ENCODE measurements at regions not wholly inside any gene's neighbourhood (a gene's known extent, or its start where the extent isn't known, plus 50 kb on each side); places are given as distances from the start of the nearest gene placed in this dataset.
"Not testable (repeated sequence)": the region's sequence is repeated elsewhere in the genome, so short reads cannot be mapped to it uniquely, and the experiment has no call there.

DNA sequence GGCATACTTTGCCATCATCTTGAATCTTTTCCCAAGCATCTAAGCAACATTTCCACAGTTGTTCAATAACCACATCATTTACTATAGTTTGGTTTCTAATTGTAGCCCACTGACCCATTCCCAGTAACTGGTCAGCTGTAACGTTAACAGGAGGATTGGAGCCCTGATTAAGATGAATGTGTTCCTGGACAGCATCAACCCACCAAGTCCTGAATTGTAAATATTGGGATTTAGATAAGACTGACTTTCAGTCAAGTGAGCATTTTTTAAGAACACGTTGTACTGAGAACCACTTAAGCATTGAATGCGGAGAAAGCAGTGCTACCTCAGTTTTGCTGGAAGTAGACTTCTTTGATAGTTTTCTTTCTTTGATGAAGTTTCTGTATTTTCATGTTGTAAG lies 53.3 kb upstream of the ARL4D start:
- not testable (repeated sequence) for DNase-seq (ENCODE audit: low read depth)

DNA sequence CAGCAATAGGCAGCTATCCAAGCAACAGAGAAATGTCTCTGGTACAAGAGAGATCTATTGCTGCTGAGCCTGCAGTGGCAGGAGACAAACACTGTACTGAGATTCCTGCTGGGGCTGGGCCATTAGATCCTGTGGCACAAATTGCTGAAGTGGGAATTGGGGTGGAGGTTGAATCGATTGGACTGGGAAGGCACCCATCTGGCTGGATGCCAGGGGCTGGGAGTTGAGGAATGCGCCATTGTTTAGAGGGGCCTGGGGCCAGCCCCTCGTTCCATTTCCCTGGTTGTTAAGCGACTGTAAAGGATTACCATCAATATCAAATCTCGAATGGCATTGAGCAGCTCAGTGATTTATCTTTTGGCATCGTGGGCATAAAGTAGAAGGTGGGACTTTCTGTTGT lies 54.1 kb upstream of the ARL4D start:
- DNase-seq (ENCODE audit: low read depth): no peak

DNA sequence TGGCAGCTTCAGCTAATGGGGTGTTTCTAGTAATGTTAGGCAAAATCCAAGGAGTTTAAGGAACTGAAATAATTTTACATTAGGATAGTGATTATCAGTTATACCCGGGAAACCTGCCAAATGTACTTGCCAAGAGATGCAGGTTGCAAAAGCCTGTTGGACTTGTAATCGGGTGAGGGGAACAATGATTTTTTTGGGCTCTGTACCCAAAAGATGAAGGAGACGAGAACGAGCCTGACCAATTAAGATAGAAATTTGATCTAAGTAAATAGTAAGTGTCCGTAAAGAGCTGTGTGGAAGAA lies 56.3 kb upstream of the ARL4D start:
- no peak for DNase-seq (ENCODE audit: low read depth)

DNA sequence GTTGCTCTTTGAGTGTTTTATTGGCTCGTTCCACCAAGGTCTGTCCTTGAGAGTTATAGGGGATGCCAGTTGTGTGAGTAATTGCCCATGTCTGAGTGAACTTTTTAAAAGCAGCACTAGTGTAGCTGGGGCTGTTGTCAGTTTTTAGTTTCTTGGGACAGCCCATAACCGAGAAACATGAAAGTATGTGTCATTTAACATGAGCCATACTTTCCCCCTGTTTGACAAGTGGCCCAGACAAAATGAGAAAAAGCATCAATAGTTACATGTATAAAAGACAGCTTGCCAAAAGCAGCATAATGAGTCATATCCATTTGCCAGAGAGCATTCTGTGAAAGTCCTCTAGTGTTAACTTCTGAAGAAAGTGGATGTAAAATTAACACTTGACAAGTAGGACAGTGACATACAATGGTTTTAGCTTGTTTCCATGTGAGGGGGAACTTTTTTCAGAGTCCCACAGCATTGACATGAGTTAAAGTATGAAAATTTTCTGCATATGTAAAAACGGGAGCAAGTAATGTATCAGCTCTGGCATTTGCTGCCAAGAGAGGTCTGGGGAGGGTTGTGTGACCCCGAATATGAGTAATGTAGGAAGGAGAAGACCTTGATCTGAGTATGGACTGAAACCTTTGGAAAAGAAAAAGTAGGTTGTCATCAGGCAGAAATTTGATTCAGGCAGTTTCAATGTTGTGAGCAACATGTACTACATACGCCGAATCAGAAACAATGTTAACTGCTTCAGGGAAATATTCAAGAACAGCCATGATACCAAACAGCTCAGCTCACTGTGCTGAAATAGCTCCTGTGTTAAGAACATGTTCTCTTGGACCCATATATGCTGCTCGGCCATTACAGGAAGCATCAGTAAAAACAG lies 56.8 kb upstream of the ARL4D start:
- no peak for DNase-seq (ENCODE audit: low read depth)

DNA sequence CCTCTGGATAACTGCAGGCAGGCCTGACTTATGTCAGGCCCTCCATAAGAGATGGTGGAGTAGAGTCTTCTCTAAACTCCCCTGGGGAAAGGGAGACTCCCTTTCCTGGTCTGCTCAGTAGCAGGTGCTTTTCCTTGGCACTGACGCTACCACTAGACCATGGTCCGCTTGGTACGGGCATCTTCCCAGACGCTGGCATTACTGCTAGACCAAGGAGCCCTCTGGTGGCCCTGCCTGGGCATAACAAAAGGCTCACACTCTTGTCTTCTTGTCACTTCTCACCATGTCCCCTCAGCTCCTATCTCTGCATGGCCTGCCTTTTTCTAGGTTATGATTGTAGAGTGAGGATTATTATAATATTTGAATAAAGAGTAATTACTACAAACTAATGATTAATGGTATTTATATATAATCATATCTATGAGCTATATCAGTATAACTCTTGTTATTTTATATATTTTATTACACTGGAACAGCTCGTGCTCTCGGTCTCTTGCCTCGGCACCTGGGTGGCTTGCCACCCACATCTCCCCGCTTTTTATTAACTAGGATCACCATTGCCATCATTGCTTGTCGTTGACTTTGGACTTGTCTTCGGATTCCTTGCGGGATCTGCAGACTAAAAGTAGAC lies 59.8 kb upstream of the ARL4D start:
- peak; percentile 38 for DNase-seq (ENCODE audit: low read depth)

DNA sequence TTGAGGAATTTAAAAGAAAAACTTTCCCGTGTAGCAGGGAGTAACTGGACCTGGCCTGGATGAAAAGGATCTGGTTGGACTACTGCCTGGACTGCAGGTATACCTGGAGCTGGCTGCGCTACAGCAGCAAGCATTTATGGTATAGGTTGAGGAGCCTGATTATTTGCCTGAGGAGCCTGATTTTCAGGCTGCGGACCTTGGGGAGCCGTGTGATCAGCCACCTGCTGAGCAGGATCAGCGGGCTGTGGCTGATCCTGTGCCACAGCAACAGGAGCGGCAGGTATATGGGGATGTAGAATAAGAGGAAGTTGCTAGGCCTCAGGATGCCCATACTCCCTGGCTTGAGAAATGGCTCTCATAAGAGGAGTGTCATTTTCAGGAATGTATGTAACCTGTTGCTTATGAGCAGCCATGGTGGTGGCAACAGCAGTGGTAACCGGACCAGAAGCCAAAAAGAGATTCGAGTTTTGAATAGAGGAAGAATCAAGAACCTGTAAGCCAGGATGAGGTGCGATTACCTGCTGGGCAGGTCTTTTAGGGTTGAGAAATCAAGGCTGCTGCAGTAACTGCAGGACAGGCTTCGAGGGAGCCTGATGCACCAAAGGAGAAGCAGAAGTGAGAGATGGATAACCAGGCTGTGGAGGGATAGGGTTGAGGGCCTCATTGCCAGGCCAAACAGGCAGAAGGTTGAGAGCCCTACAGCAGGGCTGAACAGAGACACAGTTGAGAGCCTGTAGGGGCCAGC lies 60.9 kb upstream of the ARL4D start:
- no peak for DNase-seq (ENCODE audit: low read depth)

DNA sequence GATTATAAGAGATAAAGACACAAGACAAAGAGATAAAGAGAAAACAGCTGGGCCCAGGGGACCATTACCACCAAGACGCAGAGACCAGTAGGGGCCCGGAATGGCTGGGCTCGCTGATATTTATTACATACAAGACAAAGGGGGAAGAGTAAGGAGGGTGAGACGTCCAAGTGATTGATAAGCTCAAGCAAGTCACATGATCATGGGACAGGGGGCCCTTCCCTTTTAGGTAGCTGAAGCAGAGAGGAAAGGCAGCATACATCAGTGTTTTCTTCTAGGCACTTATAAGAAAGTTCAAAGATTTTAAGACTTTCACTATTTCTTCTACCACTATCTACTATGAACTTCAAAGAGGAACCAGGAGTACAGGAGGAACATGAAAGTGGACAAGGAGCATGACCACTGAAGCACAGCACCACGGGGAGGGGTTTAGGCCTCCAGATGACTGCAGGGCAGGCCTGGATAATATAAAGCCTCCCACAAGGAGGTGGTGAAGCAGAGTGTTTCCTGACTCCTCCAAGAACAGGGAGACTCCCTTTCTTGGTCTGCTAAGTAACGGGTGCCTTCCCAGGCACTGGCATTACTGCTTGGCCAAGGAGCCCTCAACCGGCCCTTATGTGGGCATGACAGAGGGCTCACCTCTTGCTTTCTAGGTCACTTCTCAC lies 63.9 kb upstream of the ARL4D start:
- no peak for DNase-seq (ENCODE audit: low read depth)

DNA sequence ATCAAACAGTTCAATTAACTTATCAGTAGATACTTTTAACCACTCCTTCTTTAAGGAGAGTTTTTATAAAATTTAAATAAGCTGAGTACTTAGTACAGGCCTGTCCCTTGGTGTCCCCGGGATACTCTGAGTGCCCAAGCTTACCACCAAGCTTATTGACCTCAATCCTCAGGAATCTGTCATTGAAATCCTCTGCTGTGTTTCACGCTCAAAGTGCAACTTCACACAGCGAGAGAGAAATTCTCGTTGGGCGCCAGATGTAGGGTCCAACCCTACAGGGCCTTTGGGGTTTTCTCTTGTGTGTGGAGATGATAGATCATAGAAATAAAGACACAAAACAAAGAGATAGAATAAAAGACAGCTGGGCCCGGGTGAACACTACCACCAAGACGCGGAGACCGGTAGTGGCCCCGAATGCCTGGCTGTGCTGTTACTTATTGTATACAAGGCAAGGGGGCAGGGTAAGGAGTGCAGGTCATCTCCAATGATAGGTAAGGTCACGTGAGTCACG lies 65.3 kb upstream of the ARL4D start:
- DNase-seq (ENCODE audit: low read depth): no peak

DNA sequence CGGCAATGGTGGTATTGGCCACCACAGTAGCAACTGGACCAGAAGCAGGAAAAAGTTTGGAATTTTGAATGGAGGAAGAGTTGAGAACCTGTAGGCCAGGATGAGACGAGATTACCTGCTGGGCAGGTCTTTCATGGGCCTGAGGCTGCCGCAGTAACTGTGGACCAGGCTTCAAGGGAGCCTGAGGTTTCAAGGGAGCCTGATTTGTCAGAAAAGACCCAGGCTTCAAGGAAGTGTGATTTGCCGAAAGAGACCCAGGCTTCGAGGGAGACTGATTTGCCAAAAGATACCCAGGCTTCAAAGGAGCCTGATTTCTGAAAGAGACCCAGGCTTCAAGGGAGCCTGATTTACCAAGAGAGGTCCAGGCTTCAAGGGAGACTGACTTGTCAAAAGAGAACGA lies 66.6 kb upstream of the ARL4D start:
- DNase-seq (ENCODE audit: low read depth): no peak

DNA sequence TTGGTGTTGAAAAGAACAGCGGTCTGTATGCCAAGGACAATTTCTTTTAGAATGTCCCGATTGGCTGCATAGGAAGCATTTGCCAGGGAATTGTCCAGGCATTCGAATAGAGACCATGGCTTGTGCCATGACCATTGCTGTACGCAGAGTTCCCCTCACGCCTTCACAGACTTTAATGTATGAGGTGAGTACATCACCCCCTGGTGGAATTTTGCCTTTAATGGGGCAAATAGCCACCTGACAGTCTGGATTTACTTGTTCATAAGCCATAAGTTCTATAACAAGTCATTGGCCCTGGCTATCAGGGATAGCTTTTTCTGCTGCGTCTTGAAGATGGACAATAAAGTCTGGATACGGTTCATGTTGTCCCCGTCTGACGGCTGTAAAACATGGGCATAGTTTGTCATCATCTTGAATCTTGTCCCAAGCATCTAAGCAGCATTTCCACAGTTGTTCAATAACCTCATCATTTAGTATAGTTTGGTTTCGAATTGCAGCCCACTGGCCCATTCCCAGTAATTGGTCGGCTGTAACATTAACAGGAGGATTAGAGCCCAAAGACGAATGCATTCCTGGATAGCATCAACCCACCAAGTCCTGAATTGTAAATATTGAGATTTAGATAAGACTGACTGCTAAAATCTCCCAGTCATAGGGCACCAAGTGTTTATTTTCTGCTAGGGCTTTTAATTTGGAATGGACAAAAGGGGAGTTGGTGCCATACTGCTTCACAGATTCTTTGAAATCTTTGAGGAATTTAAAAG lies 67.7 kb upstream of the ARL4D start:
- no peak for DNase-seq (ENCODE audit: low read depth)

DNA sequence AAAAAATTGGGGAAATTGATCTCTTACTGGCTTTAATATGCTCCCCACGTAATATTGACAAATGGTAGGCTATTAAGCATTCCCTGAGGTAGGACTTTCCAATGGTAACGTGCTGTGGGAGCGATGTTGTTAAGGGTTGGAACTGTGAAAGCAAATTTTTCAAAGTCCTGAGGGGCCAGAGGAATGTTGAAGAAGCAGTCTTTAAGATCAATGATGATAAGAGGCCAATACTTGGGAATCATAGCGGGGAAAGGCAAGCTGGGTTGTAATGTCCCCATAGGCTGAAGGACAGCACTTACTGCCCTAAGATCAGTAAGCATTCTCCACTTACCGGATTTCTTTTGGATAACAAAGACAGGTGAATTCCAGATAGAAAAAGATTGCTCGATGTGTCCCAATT lies 69.6 kb upstream of the ARL4D start:
- DNase-seq (ENCODE audit: low read depth): no peak

DNA sequence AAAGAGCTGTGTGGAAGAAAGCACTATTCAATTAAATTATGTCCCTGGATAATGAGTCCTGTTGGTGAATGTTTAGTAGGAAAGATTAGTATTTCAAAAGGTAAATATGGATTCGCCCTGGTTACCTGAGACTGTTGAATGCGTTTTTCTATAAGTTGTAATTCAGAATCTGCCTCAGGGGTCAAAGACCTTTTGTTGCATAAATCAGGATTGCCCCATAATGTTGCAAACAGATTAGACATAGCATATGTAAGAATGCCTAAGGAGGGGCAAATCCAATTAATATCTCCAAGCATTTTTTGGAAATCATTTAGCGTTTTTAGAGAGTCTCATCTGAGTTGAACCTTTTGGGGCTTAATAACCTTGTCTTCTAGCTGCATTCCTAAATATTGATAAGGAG lies 70.1 kb upstream of the ARL4D start:
- DNase-seq (ENCODE audit: low read depth): no peak

DNA sequence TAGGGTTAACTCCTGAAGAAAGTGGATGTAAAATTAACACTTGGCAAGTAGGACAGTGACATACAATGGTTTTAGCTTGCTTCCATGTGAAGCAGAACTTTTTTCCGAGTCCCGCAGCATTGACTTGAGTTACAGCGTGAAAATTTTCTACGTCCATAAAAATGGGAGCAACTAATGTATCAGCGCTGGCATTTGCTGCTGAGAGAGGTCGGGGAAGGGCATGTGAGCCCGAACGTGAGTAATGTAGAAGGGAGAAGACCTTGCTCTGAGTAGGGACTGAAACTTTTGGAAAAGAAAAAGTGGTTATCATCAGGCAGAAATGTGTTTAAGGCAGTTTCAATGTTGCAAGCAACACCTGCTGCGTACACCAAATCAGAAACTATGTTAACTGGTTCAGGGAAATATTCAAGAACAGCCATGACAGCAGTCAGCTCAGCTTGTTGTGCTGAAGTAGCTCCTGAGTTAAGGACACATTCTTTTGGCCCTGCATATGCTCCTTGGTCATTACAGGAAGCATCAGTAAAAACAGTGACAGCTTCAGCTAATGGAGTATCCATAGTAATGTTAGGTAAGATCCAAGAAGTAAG lies 70.9 kb upstream of the ARL4D start:
- no peak for DNase-seq (ENCODE audit: low read depth)

DNA sequence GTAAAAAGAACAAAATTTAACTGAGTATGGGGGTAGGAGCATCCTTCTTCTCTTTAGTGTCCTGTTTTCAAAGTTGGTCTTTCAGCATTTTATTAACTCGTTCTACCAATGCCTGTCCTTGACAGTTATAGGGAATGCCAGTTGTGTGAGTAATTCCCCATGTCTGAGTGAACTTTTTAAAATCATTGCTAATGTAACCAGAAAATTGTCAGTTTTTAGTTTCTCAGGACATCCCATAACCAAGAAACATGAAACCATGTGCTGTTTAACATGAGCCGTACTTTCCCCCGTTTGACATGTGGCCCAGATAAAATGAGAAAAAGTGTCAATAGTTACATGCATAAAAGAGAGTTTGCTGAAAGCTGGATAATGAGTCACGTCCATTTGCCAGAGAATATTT lies 71.4 kb upstream of the ARL4D start:
- DNase-seq (ENCODE audit: low read depth): no peak

DNA sequence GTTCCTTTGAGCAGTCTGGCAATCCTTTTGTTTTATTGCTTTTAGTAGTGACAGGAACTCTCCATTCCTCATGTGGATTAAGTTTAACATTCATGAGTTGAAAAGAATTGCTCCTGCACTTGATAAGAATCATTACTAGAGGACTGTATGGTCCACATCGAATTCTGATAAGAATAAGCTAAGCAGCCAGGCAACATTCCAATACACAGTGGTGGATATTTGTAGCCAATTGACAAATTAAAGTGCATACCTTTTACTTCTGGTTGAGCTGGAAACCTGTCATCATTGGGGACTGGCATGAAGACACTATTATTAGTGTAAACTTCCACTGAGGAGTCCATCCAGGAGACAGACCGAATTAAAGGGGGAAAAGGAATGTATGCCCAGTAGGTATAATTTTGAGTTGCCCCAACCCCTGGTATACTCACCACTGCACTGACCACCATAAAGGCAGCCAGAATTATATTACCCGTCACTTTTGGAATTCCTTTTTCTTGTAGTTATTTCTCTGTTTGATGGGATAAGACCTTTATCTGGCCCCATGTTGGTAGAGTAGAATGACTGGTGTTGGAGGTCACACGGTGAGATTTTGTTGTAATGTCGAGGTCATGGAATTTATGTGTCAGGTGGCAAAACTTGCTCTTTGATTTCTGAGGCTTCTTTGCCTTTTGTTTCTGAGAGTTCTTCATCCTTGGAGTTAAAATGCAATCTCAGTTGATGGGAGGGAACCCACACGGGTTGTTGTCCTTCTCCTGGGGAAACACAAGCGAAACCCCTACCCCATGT lies 72.1 kb upstream of the ARL4D start:
- no peak for DNase-seq (ENCODE audit: low read depth)

DNA sequence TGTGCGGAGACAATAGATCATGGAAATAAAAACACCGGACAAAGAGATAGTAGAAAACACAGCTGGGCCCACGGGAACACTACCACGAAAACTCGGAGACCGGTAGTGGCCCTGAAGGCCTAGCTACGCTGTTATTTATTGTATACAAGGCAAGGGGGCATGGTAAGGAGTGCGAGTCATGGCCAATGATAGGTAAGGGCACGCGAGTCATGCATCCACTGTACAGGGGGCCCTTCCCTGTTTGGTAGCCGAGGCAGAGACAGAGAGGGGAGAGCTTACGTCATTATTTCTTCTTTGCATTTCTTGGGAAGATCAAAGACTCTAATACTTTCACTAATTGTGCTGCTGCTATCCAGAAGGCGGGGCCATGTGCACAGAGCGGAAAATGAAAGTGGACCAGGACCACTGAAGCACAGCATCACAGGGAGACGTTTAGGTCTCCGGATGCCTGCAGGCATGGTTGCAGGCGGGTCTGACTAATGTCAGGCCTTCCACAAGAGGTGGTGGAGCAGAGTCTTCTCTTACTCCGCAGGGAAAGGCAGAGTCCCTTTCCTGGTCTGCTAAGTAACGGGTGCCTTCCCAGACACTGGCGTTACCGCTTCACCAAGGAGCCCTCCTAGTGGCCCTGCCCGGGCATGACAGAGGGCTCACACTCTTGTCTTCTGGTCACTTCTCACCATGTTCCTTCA lies 74.4 kb upstream of the ARL4D start:
- DNase-seq (ENCODE audit: low read depth): no peak

DNA sequence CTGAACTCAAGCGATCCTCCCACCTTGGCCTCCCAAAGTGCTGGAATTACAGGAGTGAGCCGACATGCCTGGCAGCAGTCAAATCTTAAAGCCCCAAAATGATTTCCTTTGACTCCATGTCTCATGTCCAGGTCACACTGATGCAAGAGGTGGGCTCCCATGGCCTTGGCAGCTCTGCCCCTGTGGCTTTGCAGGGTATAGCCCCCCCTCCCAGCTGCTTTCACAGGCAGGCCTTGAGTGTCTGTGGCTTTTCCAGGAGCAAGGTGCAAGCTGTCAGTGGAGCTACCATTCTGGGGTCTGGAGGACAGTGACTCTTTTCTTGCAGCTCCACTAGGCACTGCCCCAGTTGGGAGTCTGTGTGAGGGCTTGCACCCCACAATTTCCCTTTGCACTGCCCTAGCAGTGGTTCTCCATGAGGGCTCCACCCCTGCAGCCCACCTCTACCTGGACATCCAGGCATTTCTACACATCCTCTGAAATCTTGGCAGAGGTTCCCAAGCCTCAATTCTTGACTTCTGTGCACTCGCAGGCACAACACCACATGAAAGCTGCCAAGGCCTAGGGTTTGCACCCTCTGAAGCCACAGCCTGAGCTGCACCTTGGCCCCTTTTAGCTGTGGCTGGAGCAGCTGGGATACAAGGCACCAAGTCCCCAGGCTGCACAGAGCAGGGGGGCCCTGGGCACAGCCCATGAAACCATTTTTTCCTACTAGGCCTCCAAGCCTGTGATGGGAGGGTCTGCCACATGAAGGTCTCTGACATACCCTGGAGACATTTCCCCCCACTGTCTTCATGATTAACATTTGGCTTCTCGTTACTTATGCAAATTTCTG lies 79.3 kb upstream of the ARL4D start:
- DNase-seq (ENCODE audit: low read depth): no peak

DNA sequence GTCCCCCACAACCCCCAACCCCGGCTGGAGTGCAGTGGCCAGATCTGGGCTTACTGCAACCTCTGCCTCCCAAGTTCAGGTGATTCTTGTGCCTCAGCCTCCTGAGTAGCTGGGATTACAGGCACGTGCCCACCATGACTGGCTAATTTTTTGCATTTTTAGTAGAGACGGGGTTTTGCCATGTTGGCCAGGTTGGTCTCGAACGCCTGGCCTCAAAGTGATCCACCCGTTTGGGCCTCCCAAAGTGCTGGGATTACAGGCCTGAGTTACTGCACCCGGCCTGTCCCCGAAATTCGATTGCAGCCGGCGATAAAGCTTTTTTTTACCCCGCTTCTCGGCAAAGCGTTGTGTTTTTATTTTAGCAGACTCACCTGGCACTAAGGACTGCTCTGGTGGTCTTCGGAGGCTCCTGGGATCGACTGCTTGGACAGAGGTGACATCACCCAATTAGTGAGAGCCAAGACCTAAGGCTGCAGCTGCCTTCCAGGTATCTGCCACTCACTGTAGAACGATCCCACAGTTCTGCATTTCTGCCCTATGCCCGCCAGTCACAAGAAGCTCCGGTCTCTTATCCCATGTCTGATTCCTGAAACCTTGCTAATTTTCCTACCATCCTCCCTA lies 82.2 kb upstream of the ARL4D start:
- DNase-seq (ENCODE audit: low read depth): no peak

All from stimulated activated CD8-positive, alpha-beta memory T cell treated with anti-CD3 and anti-CD28 coated beads, Interleukin-12 subunit alpha, Interleukin-12 subunit beta, amount 100 ng/mL, for 4 hours (primary cell).